B cell (primary cell): ENCODE measurements at regions not wholly inside any gene's neighbourhood (a gene's known extent, or its start where the extent isn't known, plus 50 kb on each side); places are given as distances from the start of the nearest gene placed in this dataset.

Experiments used
- ATAC-seq: fragments of 200-7000 bp; cut with Tn5 transposase; one replicate; pipeline ENCODE4 v1.10.0; 2021; ENCODE audit warnings: low read depth, mild to moderate bottlenecking, moderate number of reproducible peaks, moderate library complexity
- CTCF ChIA-PET: fragments of 350-600 bp; sonication (Branson Sonifier 250); formaldehyde crosslinking; loops from one replicate; lab custom pipeline; 2021; ENCODE audit warnings: antibody characterized with exemption, inconsistent platforms; lab: Charles Lee
- POLR2A ChIA-PET: fragments of 350-600 bp; sonication (Branson Sonifier 250); formaldehyde crosslinking; loops from one replicate; lab custom pipeline; 2021; ENCODE audit warnings: antibody characterized with exemption; lab: Charles Lee
- DNase-seq: peaks from one replicate; pipeline ENCODE4 v3.0.0; 2013
- H2AFZ ChIP-seq: 2 replicates; pipeline ENCODE4 v1.6.1; 2012; ENCODE audit warnings: mild to moderate bottlenecking, low read depth, low read length; ENCODE audit not compliant: insufficient read depth, poor library complexity, severe bottlenecking
- H3K27ac ChIP-seq, 2 donors: 1 replicate in 1 of 2; 2 replicates in 1 of 2; pipeline ENCODE4 v1.5.1; 2012 to 2013; ENCODE audit warnings: low read length in 2 of 2, mild to moderate bottlenecking in 2 of 2, moderate library complexity in 1 of 2
- H3K27me3 ChIP-seq, 4 experiments: fragments of 200-600 bp in 1 of 4; sonication (generic) in 1 of 4; replicated peaks in 1 of 4; 1 replicate in 2 of 4; 2 replicates in 2 of 4; pipeline versions ENCODE4 v1.6.1 to v1.7.0; 2013 to 2016; ENCODE audit warnings: low read length in 3 of 4, mild to moderate bottlenecking in 2 of 4, mixed read lengths in 1 of 4, moderate library complexity in 1 of 4; ENCODE audit not compliant: insufficient read depth in 4 of 4, control insufficient read depth in 3 of 4; ENCODE audit errors: control extremely low read depth in 1 of 4
- H3K36me3 ChIP-seq, 2 experiments: replicated peaks in 1 of 2; 1 replicate in 1 of 2; 2 replicates in 1 of 2; pipeline versions ENCODE4 v1.6.1 to v1.7.1; 2013; ENCODE audit warnings: low read length in 1 of 2; ENCODE audit not compliant: insufficient read depth in 2 of 2, control insufficient read depth in 1 of 2; ENCODE audit errors: control extremely low read depth in 1 of 2, extremely low read depth in 1 of 2
- H3K4me1 ChIP-seq, 2 donors: fragments of 200-600 bp in 1 of 2; sonication (generic) in 1 of 2; 1 replicate in 1 of 2; 2 replicates in 1 of 2; pipeline versions ENCODE4 v1.5.1 to v1.6.1; 2013 to 2017; ENCODE audit warnings: low read length in 2 of 2; ENCODE audit not compliant: control insufficient read depth in 2 of 2, insufficient read depth in 2 of 2
- H3K4me2 ChIP-seq: replicated peaks from 2 replicates; pipeline ENCODE3; 2012; ENCODE audit warnings: mild to moderate bottlenecking, low read depth, low read length; ENCODE audit not compliant: poor library complexity, severe bottlenecking
- H3K4me3 ChIP-seq, 5 experiments: fragments of 200-600 bp in 1 of 5; sonication (generic) in 1 of 5; 1 replicate in 3 of 5; 2 replicates in 2 of 5; pipeline versions ENCODE4 v1.5.1 to v1.7.0; 2011 to 2016; ENCODE audit warnings: low read length in 4 of 5, mild to moderate bottlenecking in 4 of 5, low read depth in 2 of 5, control low read depth in 1 of 5, moderate library complexity in 1 of 5; ENCODE audit not compliant: insufficient read depth in 1 of 5; ENCODE audit errors: control extremely low read depth in 1 of 5, extremely low read depth in 1 of 5
- H3K79me2 ChIP-seq: fragments of 200-600 bp; sonication (generic); one replicate; pipeline ENCODE4 v1.6.0; 2016; ENCODE audit warnings: low read length; ENCODE audit not compliant: control insufficient read depth, insufficient read depth
- H3K9ac ChIP-seq: fragments of 200-600 bp; sonication (generic); 2 replicates; pipeline ENCODE4 v1.6.1; 2017; ENCODE audit warnings: mild to moderate bottlenecking, low read length, moderate library complexity
- H3K9me3 ChIP-seq, 3 donors: one replicate each; pipeline versions ENCODE4 v1.6.1 to v1.7.1; 2013; ENCODE audit warnings: low read length in 2 of 3; ENCODE audit not compliant: control insufficient read depth in 2 of 3, insufficient read depth in 1 of 3; ENCODE audit errors: control extremely low read depth in 1 of 3
- H4K20me1 ChIP-seq: 2 replicates; pipeline ENCODE4 v1.6.0; 2012; ENCODE audit warnings: mild to moderate bottlenecking, low read length; ENCODE audit not compliant: insufficient read depth, control insufficient read depth, poor library complexity, severe bottlenecking
- H3K27ac Mint-ChIP-seq: one replicate; pipeline ENCODE4 v1.8.0; 2021; ENCODE audit warnings: mixed read lengths
- H3K27me3 Mint-ChIP-seq: one replicate; pipeline ENCODE4 v1.8.0; 2021; ENCODE audit warnings: mixed read lengths
- H3K4me1 Mint-ChIP-seq: one replicate; pipeline ENCODE4 v1.8.0; 2021; ENCODE audit warnings: mixed read lengths
- H3K4me3 Mint-ChIP-seq: one replicate; pipeline ENCODE4 v1.8.0; 2021; ENCODE audit warnings: mixed read lengths
- H3K9me3 Mint-ChIP-seq: one replicate; pipeline ENCODE4 v1.8.0; 2022; ENCODE audit warnings: mixed read lengths; ENCODE audit not compliant: insufficient read depth
- EZH2 ChIP-seq: IDR thresholded peaks from 2 replicates; pipeline ENCODE4 v1.6.1; 2012; ENCODE audit warnings: borderline replicate concordance, low read depth, mild to moderate bottlenecking, moderate library complexity, low read length; ENCODE audit not compliant: insufficient read depth, poor library complexity, severe bottlenecking
- WGBS: methylation state at CpG from one replicate; pipeline ENCODE4 v1.1.5; 2013; ENCODE audit warnings: missing lambda C conversion rate; ENCODE audit not compliant: insufficient coverage; 5-methylcytosine and 5-hydroxymethylcytosine counted together
- intact Hi-C: fragments of 100-400 bp; cut with micrococcal nuclease; formaldehyde crosslinking; loops from one replicate; pipeline ENCODE4 v1.10.0; 2022
- TF ChIP-seq, protein P1 (sequence below): fragments of 200-600 bp; IDR thresholded peaks from one replicate; pipeline ENCODE4 v1.8.0; 2022; ENCODE audit warnings: antibody characterized with exemption, mild to moderate bottlenecking

DNA sequence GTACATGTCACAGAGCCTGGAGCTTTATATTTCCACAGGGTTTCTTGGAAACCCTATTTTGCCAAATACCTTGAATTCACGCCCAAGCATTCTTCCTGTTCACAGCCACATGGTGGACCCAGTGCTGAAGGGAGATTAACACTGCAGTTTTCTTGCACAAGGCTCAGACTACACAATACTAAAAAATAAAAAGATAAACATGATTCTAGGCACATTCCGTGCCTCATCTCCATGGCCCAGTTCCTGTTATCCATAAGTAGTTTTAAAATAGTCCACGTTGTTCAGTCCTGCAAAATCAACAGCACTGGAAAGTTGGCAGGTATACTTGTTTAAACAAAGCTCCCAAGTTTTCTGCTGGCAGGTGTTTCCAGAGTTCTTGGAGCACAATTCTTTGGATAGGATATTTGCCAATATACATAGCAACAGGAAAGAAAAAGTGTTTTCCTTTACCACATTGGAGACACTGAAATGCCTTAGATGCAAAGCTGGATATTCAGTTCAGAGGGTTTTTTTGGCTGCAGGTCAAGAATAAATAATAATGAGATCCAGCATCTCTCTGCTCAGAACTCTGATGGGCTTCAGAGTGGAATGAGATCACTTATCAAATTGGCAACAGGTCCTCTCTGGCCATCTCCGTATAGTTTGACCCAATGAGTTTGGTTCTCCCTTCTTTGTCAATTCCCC, 88.1 kb upstream of the TGFBR2 start:
- Histone ChIP-seq H2AFZ (no peak overlapping the region), H3K79me2 (no peaks in the 10 kb centered on the region), H3K9me3 (peaks cover 0 to 4% (median 0%) of the 10 kb centered on the region in 3 donors), H3K27me3 (no peaks in the 10 kb centered on the region), H3K9ac (no peak overlapping the region), H3K4me3 (no peak overlapping the region), H3K4me2 (no peak overlapping the region), H3K4me1 (no peaks in the 10 kb centered on the region), H3K27ac (no peak overlapping the region), H4K20me1 (no peaks in the 10 kb centered on the region), H3K36me3 (no peaks in the 10 kb centered on the region)
- DNase-seq (no peak), ATAC-seq (no peak)
- H3K4me1 Mint-ChIP-seq, result no peaks in the 10 kb centered on the region
- TF ChIP-seq, protein P1, sequence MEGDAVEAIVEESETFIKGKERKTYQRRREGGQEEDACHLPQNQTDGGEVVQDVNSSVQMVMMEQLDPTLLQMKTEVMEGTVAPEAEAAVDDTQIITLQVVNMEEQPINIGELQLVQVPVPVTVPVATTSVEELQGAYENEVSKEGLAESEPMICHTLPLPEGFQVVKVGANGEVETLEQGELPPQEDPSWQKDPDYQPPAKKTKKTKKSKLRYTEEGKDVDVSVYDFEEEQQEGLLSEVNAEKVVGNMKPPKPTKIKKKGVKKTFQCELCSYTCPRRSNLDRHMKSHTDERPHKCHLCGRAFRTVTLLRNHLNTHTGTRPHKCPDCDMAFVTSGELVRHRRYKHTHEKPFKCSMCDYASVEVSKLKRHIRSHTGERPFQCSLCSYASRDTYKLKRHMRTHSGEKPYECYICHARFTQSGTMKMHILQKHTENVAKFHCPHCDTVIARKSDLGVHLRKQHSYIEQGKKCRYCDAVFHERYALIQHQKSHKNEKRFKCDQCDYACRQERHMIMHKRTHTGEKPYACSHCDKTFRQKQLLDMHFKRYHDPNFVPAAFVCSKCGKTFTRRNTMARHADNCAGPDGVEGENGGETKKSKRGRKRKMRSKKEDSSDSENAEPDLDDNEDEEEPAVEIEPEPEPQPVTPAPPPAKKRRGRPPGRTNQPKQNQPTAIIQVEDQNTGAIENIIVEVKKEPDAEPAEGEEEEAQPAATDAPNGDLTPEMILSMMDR, result no peak
- no peak for TF ChIP-seq EZH2
- ChIA-PET CTCF (interaction anchor here (2.4 kb wide), 1 partner anchor 175 kb away, joined by 10 read pairs; no protein-coding TSS in a partner anchor), POLR2A (no interaction called here)
- H3K27ac Mint-ChIP-seq, result no peak overlapping the region
- WGBS, result 100% methylated on average over 4 of the region's 4 CpGs
- no peaks in the 10 kb centered on the region for H3K27me3 Mint-ChIP-seq
- intact Hi-C loops, result no loop called here
- no peaks in the 10 kb centered on the region for H3K9me3 Mint-ChIP-seq
- H3K4me3 Mint-ChIP-seq, result no peak overlapping the region

DNA sequence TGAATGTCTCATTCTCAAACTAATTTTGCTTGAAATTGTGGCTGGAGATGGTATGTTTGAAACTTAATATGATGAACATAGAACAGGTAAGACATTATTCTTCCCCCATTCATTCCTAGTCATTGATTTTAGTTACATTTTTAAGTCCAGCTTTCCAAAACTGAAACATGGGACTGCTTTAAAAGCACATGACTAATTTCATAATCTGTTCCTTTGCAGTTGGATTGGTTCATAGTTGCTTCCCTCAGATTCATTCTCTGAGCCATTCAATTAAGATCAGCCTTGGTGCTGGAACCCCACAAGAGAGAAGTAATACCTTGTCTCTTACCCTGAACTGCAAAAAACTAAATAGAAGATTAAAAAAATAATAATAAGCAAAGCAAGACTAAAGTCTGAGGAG, 87.5 kb upstream of the TGFBR2 start:
- CTCF ChIA-PET, result interaction anchor here (2.4 kb wide), 1 partner anchor 175 kb away, joined by 10 read pairs; no protein-coding TSS in a partner anchor
- H3K4me3 Mint-ChIP-seq, result no peak overlapping the region
- intact Hi-C loops, result no loop called here

More for the DNA sequence above, 87.5 kb upstream of the TGFBR2 start:
- Histone ChIP-seq H3K79me2 (no peaks in the 10 kb centered on the region), H2AFZ (no peak overlapping the region), H4K20me1 (no peaks in the 10 kb centered on the region), H3K9ac (no peak overlapping the region), H3K27me3 (no peaks in the 10 kb centered on the region), H3K4me1 (no peaks in the 10 kb centered on the region), H3K9me3 (peaks cover 0 to 4% (median 0%) of the 10 kb centered on the region in 3 donors), H3K27ac (no peak overlapping the region), H3K4me3 (no peak overlapping the region), H3K4me2 (no peak overlapping the region), H3K36me3 (no peaks in the 10 kb centered on the region)
- ATAC-seq (no peak), DNase-seq (no peak)
- H3K9me3 Mint-ChIP-seq, result no peaks in the 10 kb centered on the region
- POLR2A ChIA-PET, result interaction anchor here (0.7 kb wide), 1 partner anchor 153 kb away, joined by 8 read pairs; no protein-coding TSS in a partner anchor
- no peaks in the 10 kb centered on the region for H3K4me1 Mint-ChIP-seq
- no peak overlapping the region for H3K27ac Mint-ChIP-seq
- H3K27me3 Mint-ChIP-seq, result no peaks in the 10 kb centered on the region
- TF ChIP-seq EZH2, result no peak
- TF ChIP-seq, protein P1, result no peak
